HL-60 (cell line): ENCODE measurements at regions not wholly inside any gene's neighbourhood (a gene's known extent, or its start where the extent isn't known, plus 50 kb on each side); places are given as distances from the start of the nearest gene placed in this dataset.

ENCODE experiments used
- GABPA ChIP-seq: IDR thresholded peaks from 2 replicates; pipeline ENCODE4 v1.6.1; 2012; ENCODE audit warnings: low read depth
- POLR2AphosphoS5 ChIP-seq: IDR thresholded peaks from 2 replicates; pipeline ENCODE4 v1.6.1; 2012; ENCODE audit warnings: low read depth
- SPI1 ChIP-seq: IDR thresholded peaks from 2 replicates; pipeline ENCODE4 v1.6.1; 2012; ENCODE audit warnings: low read depth, mild to moderate bottlenecking, borderline replicate concordance
- TF ChIP-seq, protein P1 (sequence below): IDR thresholded peaks from one replicate; pipeline ENCODE4 v1.5.1; 2011; ENCODE audit warnings: low read length, control low read depth, inconsistent platforms; ENCODE audit not compliant: insufficient read depth
- TF ChIP-seq, protein P2 (sequence below): IDR thresholded peaks from 2 replicates; pipeline ENCODE4 v1.6.1; 2012; ENCODE audit warnings: low read depth; ENCODE audit not compliant: insufficient replicate concordance

DNA sequence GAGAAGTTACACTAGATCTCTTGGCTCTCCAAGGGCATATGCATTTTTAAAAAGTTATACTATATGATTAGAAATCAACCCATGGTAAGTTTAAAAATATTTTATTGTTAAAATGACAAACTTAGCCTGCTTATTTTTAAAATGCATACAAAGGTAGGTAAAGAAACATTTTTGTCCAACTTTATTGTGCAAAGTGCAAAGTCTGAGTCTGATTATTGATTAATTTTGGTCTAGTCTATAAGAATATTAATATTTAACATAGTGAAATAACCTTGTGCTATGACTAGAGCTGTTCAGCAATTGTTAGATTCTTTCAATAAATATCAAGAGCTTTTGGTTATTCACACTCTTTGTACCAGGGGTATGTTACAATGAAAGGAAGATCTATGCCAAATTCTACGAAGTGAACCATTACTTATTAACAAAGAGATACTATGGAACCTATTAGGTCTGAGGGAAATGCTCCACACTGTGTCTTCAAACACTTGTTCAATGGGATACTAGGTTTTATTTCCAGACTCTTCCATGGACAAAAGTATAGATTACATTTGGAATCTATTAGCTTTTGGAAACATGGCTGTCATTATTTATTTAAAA, 70.4 kb downstream of the DIPK2A start:
- TF ChIP-seq, protein P1, sequence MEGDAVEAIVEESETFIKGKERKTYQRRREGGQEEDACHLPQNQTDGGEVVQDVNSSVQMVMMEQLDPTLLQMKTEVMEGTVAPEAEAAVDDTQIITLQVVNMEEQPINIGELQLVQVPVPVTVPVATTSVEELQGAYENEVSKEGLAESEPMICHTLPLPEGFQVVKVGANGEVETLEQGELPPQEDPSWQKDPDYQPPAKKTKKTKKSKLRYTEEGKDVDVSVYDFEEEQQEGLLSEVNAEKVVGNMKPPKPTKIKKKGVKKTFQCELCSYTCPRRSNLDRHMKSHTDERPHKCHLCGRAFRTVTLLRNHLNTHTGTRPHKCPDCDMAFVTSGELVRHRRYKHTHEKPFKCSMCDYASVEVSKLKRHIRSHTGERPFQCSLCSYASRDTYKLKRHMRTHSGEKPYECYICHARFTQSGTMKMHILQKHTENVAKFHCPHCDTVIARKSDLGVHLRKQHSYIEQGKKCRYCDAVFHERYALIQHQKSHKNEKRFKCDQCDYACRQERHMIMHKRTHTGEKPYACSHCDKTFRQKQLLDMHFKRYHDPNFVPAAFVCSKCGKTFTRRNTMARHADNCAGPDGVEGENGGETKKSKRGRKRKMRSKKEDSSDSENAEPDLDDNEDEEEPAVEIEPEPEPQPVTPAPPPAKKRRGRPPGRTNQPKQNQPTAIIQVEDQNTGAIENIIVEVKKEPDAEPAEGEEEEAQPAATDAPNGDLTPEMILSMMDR = no peak
- TF ChIP-seq, protein P2, sequence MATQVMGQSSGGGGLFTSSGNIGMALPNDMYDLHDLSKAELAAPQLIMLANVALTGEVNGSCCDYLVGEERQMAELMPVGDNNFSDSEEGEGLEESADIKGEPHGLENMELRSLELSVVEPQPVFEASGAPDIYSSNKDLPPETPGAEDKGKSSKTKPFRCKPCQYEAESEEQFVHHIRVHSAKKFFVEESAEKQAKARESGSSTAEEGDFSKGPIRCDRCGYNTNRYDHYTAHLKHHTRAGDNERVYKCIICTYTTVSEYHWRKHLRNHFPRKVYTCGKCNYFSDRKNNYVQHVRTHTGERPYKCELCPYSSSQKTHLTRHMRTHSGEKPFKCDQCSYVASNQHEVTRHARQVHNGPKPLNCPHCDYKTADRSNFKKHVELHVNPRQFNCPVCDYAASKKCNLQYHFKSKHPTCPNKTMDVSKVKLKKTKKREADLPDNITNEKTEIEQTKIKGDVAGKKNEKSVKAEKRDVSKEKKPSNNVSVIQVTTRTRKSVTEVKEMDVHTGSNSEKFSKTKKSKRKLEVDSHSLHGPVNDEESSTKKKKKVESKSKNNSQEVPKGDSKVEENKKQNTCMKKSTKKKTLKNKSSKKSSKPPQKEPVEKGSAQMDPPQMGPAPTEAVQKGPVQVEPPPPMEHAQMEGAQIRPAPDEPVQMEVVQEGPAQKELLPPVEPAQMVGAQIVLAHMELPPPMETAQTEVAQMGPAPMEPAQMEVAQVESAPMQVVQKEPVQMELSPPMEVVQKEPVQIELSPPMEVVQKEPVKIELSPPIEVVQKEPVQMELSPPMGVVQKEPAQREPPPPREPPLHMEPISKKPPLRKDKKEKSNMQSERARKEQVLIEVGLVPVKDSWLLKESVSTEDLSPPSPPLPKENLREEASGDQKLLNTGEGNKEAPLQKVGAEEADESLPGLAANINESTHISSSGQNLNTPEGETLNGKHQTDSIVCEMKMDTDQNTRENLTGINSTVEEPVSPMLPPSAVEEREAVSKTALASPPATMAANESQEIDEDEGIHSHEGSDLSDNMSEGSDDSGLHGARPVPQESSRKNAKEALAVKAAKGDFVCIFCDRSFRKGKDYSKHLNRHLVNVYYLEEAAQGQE = no peak
- TF ChIP-seq POLR2AphosphoS5 (no peak), SPI1 (no peak), GABPA (no peak)
